Germinal center (tissue), 1 donor: ENCODE measurements at regions not wholly inside any gene's neighbourhood (a gene's known extent, or its start where the extent isn't known, plus 50 kb on each side); places are given as distances from the start of the nearest gene placed in this dataset.

Source experiments
- DNase-seq: peaks from one replicate; pipeline ENCODE4 v3.0.0; 2012; ENCODE audit warnings: mixed read lengths, low spot score

- no peak for DNase-seq
Measured at GRCh38 chr14:101179691-101180211, 276.2 kb upstream of the RTL1 start.

- DNase-seq, result no peak
Measured at GRCh38 chr14:101181446-101182313, 278.2 kb upstream of the RTL1 start.

- no peak for DNase-seq
Measured at GRCh38 chr14:101182476-101182875, 279.0 kb upstream of the RTL1 start.

- DNase-seq, result no peak
Measured at GRCh38 chr14:101183376-101184103, 280.0 kb upstream of the RTL1 start.

- DNase-seq, result no peak
Measured at GRCh38 chr14:101184104-101184455, 280.6 kb upstream of the RTL1 start.

- DNase-seq, result no peak
Measured at GRCh38 chr14:101184572-101184971, 281.1 kb upstream of the RTL1 start.

- DNase-seq, result no peak
Measured at GRCh38 chr14:101185073-101185835, 281.7 kb upstream of the RTL1 start.

GRCh38 chr14:101185946-101186345 lies 282.4 kb upstream of the RTL1 start:
- DNase-seq, result no peak

- no peak for DNase-seq
Measured at GRCh38 chr14:101186544-101186943, 283.0 kb upstream of the RTL1 start.

GRCh38 chr14:101186992-101187815 lies 283.7 kb upstream of the RTL1 start:
- no peak for DNase-seq

GRCh38 chr14:101187816-101188570 lies 284.5 kb upstream of the RTL1 start:
- no peak for DNase-seq

- DNase-seq, result no peak
Measured at GRCh38 chr14:101188571-101188915, 285.0 kb upstream of the RTL1 start.

GRCh38 chr14:101189266-101189665 lies 285.7 kb upstream of the RTL1 start:
- DNase-seq, result no peak

- no peak for DNase-seq
Measured at GRCh38 chr14:101189962-101190560, 286.5 kb upstream of the RTL1 start.

- DNase-seq, result no peak
Measured at GRCh38 chr14:101191101-101191720, 287.7 kb upstream of the RTL1 start.

- DNase-seq, result no peak
Measured at GRCh38 chr14:101191721-101192660, 288.5 kb upstream of the RTL1 start.

- DNase-seq, result no peak
Measured at GRCh38 chr14:101192661-101193000, 289.1 kb upstream of the RTL1 start.

- DNase-seq, result no peak
Measured at GRCh38 chr14:101193106-101193844, 289.8 kb upstream of the RTL1 start.
